T-helper 1 cell treated with Interleukin-12 subunit alpha and Interleukin-12 subunit beta and Interleukin-4 antibody, amounts not matched to agents 30 ng/mL and 1 ng/mL, for 36 hours (primary cell): ENCODE measurements at regions not wholly inside any gene's neighbourhood (a gene's known extent, or its start where the extent isn't known, plus 50 kb on each side); places are given as distances from the start of the nearest gene placed in this dataset.

Experiments
- intact Hi-C: fragments of 100-400 bp; cut with micrococcal nuclease; formaldehyde crosslinking; loops from one replicate; pipeline ENCODE4 v1.15.1; 2024

DNA sequence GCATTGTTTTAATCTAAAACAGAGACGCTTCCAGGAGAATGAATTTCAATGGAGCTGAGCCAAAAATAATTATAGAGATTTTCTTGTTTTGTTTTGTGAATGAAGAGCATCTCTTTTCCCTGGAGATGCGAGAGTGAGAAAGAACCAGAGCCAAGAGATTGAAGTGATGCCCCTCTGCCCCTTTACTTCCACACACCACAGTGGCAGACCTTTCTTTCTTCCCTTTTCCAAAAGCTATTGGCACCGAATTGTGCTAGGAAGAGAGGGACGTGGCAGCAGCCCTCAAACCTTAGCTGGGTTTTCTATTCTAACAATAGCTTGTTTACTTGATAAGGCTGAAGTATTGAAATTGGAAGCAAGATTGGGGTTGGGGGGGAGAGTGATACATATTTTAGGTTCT is 133.0 kb upstream of the TMEM161B start:
- intact Hi-C loops, result no loop called here

DNA sequence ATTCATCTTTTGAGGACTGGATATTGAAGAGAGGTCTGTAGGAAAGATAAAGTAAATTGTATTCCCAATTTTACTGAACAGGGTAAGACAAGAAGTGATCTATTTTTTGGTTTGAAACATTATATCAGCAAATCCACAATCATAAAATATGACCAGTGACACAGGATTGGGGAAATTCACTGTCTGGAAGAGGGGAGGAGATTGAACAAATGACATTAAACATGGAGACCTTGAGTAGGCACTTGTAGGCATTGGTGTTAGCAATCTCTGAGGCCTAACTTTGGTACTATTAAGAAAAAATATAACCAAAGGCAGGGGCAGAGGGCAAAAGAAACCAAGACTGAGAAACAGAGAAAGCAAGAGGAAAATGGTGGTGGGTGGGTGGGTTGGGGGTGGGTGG is 132.6 kb upstream of the TMEM161B start:
- intact Hi-C loops, result no loop called here

DNA sequence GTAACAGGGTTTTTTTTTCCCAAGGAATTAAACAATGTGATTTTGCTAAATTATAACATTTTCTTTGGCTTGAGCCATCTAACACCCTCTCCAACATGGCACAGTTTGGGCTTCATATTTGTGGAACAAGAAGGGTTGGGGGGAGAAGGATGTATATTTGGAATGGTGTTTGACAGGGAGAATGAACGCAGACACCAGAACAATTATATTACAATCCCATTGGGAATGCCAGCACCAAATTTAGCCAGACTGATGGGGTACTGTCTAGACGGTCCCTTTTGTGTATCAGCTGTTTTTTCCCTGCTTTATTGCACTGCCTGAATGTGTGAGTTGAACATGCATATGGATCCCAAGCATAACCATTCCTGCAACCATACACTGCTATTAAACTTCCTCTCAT is 130.9 kb upstream of the TMEM161B start:
- intact Hi-C loops, result no loop called here

DNA sequence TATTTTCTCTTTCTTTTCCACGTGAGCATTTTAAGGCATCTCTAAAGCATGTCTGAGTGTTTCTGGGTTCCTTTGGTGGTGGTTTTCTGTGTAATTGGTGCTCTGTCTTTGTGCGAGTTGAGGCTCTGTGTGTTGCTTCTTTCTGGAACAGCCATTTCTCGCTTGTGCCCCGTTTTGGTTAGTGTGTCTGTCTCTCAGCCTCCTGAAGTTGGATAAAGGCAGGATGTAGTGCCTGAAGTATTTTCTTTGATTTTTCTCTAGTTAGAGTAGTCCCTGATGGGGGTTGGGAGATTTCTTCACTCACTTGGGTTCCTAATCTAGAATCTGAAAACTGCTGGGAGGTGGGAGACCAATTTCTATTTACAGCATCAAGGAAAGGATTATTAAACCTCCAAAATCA is 129.7 kb upstream of the TMEM161B start:
- intact Hi-C loops, result no loop called here

DNA sequence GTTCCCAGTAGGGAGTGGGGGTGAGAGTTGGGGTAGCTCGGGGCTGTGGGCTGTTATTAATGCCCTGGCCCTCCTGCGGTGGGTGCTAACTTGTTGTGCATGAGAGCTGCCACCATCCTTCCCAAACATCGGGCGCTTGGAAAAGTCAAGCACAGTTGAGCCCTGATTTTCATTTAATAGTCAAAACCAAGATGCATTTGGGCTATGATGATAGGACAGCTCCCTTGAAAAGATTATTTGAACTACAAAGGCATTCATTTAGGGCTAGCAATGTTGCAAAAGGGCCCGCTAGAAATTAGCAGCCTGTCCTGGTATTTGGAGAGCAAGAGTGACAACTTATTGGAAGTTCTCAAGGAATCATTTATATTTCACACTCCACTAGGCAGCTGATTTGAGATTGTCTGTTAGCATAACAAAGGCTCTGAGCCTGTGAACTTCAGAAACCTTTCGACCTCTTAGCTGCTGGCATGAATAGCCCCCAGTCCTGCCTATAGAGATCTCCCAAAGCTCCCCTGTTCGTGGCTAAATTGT is 128.2 kb upstream of the TMEM161B start:
- intact Hi-C loops, result no loop called here

DNA sequence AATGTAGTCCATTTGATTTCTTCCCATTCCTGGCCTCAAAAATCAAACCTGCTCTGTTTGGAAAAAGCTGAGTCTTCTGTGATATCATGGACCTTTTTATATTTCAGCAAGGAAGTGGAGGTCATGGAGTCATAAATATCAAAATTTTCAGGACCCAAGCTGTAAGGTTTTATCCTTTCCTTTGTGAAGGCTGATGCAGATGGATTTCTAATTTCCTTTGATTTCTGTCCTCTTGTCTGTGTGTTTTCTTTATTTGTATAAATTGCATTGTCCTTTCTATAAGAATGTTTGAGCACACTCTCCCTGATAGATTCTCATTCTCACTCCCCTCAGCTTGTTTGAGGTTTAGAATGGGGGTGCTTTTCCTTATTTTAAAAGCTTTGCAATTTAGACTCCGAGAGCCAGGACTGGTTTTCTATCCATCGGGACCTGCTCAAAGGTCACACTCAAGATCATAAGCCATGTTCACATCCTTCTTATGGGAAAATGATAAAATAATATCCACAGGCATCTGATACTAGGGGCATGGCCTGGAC is 127.4 kb upstream of the TMEM161B start:
- intact Hi-C loops, result no loop called here

DNA sequence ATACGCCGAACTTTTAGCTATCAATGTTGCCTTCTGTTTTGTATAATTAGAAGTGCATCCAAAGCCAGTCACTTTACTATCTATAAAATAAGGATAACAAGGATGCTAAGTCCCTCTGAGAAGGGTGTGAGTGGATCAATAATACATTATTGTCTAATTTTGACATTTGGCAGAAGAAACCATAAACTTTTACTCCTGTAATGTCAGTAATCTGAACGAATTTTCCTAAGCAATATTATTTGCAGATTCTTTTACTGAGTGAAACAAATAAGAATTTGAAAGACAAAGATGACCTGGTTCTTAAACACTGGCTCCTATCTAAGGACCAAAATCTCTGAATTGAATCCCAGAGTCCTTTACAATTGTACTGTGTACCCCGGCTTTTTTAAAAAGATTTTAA is 126.6 kb upstream of the TMEM161B start:
- intact Hi-C loops, result no loop called here

DNA sequence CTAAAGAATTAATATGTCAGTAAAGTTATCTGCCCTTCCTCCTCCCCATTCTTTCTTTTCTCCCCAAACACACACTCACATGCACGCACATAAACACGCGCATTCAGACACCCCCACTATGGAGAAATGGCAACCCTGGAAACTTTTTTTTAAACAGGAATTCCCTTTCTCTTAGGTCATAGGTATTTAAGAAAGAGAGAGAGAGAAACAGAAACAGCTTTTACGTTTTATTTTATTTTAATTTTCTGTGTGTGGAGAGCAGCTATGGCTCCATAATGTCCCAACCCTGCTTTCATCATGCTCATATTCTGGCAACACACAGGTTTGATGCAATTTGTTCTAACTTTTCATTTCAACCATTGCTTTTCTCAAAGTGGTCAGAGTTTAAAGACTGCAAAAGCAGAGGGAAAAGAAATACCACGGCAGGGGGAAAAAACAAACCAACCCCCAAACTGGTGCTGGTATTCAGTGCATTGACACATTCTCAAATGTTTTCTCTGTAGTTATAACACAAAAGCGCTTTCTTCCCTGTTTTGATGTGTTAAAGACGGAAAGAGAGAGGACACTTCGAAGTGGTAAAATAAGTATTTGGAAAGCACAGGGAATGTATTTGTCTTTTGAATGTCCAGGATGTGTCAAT is 126.0 kb upstream of the TMEM161B start:
- intact Hi-C loops, result no loop called here

DNA sequence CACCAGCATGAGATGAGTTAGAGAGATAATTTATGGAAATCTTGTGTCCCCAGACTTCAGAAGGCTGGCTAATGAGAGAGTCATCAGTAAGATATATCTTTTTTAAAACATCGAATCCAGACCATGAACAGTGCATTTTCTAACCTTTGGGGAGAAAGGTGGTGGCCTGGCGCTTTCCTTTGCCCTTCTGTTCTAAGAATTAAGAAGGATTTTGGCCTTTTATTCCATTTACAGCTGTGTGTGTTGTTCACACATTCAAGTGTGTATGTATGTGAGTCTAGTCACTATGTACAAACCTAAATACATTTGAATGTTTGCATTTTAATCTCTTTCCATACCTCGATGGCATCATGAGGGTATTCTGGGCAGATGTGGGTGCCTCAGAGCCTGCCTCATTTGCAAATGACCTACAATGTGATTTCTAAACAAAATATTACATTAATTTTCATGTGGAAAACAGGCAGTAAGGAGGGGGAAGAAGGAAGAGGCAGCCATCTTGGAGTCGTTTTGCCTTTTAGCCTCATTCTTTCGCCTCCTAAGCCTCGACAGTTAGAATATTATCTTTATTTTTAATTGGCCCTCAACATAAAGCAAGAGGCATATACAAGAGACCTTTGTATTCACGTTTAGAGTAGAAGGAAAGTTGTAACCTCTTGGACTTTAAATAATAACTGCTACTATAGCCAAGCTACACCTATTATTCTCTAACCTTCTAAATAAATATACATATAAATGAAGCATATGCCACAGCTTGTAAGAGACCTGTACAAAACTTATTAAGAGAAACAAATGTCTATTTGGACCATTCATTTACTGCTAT is 125.3 kb upstream of the TMEM161B start:
- intact Hi-C loops, result no loop called here

DNA sequence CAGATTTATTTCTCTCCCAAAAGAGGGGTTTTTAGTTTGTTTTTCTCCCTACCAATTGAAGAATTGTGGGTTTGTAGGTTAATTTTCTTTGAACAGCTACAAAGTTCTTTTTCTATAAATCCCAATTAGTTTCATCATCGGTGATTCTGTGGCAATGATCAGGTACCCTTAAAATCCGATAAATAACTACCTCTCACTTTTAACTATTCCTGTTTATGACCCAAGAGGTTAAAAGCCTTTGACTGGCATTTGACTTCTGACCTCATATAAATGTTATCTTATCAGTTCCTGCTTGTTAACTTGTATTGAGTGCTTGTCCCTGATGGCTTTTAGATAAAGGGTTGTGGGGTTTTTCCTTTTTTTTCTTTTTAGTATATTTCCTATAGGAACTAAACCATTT is 124.4 kb upstream of the TMEM161B start:
- intact Hi-C loops, result no loop called here

DNA sequence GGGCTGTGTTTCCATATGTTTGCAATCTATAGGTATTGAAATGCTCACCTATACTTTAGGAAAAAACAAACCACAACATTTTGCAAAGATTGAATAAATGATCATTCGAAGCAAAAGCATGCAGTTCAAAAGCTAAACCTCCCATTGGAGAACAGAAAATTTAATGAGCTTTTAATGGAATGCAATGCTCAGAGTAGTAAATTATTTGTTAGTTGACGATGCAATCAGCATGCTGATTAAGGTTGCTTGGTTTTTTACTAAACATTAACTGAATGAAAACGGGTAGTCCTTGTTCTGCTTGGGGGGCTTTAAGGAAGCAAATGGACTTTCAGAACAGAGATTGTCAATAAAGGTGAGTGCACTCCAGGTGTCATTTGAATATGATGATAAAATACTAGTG is 123.3 kb upstream of the TMEM161B start:
- intact Hi-C loops, result no loop called here

DNA sequence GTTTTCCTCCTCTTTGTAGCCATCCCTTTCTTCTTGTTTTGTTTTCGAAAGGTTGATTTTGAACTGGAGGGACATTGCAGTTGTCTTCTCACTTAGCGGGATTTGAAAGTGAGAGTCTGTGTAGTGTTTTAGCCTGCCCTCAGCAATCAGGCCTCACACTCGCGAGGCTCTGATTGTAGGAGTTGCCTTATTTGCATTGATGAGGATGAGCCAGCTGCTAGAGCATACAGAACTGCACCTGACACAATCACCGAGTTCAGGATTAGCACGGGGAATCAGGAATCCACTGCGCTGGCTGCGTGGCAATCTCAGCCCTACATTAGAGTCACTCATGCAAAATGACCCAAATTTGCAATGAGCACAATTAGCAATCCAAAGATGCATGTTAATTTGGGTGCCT is 122.5 kb upstream of the TMEM161B start:
- intact Hi-C loops, result no loop called here

DNA sequence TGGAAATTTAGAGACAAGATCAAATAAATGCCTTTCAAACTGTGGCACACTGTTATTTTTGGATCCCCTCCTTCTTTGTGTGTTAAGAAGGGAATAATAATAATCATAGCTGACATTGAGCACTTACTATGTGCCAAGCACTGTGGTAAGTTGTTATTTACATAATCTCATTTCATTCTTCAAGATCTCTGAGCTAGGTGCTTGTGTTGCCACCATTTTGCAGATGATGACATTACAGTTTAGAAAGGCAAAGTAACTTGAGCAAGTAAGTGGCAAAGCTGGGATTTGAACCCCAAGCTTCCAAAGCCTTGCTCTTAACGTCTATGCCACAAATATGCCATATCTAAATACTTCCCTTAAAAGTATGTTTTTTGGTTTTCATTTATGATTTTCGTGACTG is 121.8 kb upstream of the TMEM161B start:
- intact Hi-C loops, result no loop called here

DNA sequence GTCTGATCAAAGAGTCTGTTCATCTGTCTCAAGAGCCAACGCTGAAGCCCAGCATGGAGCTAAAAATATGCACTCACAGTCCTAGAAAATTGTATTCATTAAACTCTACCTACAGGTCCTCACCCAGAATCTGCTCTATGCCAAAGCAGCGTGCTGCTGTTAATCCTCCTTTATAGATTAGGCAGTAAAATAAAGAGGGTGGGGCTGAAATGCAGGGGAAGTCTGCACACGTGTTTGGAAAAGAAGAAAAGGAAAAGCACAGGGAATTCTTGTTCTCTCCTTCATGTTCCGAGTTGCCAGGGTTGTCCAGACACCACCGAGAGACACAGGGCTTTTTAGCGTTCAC is 121.4 kb upstream of the TMEM161B start:
- intact Hi-C loops, result no loop called here

DNA sequence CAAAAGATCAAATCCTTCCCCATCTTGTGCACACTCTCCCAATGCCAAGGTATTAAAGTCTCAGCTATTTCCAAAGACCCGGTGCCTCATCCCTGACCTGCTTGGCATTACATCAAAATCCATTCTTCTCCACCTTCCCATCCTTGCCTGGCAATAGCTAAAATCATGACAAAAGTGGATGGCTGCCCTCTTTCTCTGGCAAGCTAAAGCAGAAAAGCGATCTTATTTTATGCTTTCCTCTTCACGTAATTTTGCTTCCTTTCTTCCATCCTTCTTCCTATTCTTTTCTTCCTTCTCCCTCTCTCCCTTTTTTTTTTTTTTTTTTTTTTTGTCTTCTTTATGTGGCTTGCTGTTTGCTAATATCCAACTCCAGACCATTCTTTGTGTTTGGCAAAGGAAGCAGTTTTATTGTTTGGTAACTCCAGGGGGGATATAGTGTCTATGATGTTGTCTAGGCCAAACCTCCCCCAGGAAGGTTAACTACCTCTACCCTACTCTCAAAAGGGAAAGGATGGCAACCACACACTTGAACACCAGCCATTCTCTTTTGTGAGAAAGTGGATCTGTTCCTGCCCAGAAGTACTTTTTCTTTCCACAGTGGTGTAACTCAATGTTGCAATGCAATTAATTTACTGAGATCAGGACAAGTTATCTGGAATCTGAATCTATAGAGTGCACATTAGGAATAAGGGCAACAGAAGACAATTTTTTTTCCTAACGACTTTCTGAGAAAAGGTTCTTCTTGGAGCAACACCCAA is 120.9 kb upstream of the TMEM161B start:
- intact Hi-C loops, result no loop called here

DNA sequence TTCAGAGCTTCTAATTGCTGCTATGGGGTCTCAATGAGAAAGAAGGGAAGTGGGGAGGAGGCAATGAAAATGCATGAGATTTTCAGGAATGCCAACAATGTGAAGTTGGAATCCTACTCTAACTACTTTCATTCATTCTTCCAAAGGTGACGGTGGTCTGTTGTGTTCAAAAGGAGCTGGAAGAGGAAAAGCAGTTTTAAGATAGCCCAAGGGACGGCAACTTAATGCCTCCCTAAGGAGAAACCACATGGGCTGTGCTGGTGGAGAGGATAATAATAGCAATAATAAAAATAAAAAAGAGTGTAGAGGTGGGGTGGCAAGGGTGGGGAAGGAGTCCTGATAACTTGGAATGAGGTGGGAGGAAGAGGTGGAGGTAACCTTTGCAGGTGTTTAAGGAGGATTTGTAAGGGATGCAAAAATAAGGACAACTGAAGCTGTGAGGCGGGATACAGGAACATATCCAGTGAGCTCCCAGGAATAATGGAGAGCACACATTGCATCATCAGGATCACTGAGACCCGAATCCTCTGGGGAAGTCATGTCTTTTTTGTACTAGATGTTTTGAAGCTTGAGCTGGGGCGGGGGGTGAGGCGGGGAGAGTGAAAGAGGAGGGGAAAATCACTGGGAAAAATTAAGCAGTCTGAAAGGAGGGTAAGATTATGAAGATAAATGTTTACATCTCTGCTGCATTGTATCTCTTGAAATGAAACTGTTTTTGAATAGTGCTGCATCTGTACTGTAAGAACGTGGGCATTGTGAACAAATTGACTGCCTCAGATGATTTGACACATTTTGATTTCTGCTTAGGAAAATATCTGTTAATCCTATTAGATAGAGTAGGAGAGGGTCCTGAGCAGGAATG is 120.1 kb upstream of the TMEM161B start:
- intact Hi-C loops, result no loop called here

DNA sequence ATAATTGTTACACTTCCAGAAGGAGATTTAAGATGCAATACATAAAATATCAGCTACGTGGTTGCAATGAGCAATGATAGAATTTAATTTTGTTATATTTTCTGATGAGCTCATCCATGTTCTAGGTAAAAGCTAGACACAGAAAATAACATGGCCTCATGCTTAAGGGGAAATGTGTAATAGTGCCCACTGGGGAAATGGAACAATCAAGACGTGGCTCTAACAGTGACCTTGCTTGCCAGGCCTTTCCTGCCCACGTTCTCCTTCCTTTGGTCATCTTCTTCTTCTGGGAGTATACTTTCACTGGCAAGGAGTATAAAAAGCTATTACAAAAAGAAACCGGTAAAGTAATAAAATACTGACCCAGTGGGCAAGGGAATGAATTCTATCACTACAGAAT is 116.2 kb upstream of the TMEM161B start:
- intact Hi-C loops, result no loop called here

DNA sequence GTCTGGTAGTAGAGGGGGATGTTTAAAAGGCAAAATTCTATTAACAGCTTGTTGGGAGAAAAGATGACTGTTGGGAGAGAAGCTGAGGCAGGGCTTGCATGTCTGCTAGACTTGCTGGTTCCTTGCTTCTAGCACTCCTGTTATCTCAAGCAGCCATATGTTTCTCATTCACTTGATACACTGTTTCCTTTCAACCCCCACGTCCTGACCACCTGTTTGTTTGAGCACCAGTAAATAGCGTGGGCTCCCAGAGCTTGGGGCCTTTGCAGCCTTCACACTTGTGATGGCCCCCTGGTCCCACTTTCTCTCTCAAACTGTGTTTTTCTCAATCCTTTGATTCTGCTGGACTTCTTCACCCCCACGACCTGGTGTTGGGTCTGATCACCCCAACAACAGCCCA is 111.7 kb upstream of the TMEM161B start:
- intact Hi-C loops, result no loop called here

DNA sequence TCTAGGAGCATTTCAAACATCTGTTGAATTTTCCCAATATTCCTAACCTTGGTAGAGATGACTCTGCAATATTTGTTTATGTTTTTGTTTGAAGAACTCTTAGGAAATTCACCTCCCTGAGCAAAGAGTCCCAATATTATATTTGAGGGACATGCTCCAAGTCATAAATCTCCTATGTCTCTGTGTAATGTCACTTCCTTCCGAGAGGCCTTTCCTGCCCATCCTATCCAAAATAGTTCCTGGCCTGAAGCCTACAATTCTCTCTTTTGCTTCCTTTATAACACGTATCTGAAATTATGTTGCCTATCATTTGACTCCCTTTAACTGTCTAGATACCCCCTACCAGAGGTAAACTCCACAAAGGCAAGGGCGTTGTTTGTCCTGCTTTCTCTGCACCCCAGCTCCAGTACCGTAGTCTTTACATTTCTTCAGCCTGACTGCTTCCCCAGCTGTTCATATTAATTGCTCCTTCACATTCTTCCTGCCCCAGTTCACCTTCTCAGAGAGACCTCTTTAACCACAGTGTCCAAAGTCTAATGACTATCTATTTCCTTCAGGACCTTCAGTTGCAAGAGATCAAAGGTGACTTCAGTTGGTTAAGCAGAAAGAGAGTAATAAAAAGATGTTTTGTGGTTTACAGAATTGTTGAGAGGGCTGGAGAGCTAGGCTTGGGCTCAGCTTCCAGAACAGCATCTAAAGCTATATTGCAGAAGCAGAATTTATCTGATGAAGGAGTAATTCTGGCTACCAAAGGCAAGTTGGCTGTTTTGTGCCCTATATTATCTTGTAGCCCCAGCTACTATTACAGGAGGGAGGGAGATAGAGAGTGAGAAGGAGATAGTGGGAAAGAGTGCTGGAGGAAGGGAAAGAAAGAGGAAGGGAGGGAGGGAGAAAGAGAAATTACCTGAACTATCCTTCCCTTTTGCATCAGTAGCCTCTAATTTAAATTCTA is 109.3 kb upstream of the TMEM161B start:
- intact Hi-C loops, result no loop called here

DNA sequence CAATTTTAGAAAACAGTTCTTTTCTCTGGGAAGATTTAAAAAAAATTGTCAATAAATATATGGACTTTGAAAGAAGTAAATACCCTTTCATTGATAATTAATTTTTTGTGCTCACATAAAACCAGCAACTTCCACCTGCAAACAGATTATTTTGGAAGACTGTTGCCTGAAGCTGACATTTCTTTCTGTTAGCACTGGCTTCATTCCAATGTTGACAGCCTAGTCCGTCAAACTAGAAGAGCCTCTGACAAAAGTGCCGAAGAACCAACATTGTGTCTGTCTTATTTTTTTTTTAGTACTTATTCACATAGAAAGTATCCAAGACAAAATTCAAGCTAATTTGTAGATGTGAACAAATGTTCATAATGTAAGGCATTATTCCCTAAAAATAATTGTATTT is 108.6 kb upstream of the TMEM161B start:
- intact Hi-C loops, result no loop called here
